HG03064 (cell line): ENCODE measurements at regions not wholly inside any gene's neighbourhood (a gene's known extent, or its start where the extent isn't known, plus 50 kb on each side); places are given as distances from the start of the nearest gene placed in this dataset.

Experiments
- ATAC-seq: cut with Tn5 transposase; IDR thresholded peaks from one replicate; pipeline ENCODE4 v1.9.1; 2021; ENCODE audit warnings: low read depth; ENCODE audit not compliant: unreplicated experiment

DNA sequence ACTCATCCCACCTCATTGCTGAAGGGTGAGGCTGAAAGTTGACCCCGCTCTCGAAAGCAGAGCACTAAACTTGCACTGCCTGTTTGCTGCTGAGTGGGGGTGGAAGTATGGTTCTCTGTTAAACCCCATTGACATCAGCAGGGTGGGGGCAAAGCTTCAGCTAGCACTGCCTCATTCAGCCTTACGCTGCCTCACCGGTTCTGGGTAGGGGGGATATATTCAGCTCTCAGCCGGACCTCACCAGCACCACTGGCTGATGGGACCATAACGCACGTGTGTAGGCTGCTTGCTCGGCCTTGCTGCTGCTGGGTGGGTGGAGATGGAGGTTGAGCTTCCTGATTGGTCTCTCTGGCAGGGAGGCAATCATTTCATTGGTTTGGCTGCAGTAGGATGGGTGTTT lies 265.7 kb upstream of the RTL1 start:
- ATAC-seq = no peak

- no peak for ATAC-seq
Measured at GRCh38 chr14:101171650-101172049, 268.1 kb upstream of the RTL1 start.

DNA sequence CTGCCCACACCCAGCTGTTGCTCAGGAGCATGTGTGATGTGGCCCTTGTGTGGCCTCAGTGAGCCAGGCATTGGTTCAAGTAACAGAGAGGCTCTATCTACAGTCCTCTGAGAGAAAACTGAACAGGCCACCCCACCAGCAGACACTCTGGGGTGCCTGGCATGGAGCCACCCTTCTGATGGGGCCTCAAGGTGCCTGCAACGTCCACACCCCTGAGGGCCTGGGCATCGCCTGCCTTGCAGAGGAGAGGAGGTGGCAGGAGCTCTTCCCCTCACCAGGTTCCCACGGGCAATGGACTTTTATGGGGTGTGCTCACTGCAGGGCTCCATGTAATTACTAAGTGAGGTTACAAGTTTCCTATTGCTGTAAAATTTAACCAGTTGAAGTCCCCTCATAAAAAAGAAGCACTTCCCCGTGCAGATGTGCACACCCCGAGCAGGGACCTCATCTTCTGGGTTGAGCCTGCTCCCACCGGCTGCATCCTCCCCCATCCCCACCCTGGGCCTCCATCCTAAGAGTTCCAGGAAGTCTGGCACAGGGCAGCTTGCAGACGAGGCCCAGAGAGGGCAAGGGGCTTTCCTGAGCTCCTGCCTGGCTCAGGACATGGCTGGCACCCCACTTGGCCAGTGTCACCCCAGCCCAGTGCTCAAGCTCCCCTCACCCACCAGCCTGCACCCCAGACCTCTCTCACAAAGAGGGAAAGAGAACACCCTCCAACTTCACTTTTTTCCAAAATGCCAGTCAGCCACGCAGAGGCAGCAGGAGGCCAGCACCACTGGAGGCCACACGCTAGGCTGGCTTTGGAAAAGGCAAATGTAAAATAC lies 270.4 kb upstream of the RTL1 start:
- no peak for ATAC-seq

- ATAC-seq = no peak
Measured at GRCh38 chr14:101174522-101174838, 271.0 kb upstream of the RTL1 start.

- ATAC-seq = no peak
Measured at GRCh38 chr14:101174980-101175606, 271.6 kb upstream of the RTL1 start.

DNA sequence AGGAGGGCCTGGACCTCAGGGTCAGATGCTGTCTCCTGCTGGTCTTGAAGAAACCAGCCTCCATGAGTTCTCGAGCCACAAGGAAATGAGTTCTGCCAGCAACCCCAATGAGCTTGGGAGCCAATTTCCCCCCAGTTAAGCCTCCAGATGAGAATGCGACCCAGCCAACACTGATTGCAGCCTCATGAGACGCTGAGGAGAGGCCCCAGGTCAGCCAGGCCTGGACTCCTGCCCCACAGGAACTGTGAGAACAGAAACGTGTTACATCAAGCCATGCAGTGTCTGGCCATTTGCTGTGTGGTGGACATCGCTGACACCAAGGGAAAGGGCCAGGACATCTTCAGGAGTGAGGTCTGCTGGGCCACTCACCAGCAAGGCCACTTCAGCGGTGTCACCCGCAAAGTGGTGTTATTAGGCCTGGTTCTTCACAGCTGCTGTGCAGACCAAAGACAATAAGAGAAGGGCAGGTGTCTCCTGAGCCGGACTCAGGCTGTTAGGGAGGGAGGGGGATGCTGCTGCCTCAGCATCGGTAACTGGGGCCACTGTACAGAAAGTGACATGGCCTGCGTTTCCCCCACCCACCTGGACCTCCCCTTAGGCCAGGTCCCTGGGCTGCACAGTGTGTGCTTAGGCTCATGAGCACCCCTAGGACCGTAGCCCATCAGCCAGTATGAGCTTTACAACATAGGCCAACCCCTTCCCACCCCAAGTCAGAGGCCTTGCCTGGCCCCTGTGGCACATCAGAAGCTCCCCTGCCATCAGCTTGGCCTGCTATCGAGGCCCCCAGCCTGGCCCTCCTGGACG lies 272.4 kb upstream of the RTL1 start:
- no peak for ATAC-seq

DNA sequence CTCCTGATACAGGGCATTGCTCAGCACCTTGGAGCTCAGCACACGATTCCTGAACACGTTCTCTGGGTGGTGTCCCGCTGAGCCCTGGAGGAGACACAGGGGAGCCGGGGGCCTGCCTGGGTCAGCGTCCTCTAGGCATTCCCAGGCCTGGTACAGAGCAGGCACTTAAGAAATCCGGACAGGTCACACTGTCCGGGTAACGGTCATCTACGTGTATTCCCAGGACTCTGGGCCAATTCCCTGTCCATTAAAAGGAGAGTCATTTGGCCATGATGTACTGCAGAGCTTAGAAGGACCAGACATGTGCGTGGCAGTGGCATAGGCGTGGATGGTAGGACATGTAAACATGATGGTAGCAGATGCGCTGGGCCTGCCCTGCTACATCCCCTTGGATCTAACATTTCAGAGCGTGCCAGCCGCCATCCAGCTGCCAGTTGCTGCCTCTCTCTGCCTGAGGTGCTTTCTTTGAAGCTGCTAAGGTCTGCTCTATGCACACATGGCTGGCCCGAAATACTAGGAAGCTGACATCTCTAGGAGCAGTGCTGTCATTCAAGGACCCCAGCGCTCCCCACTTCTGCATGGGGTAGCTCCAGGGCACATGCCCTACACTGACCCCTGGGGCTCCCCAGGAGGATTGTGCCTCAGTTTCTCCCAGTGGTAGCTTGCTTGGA lies 273.1 kb upstream of the RTL1 start:
- ATAC-seq = no peak

- no peak for ATAC-seq
Measured at GRCh38 chr14:101177301-101177971, 273.9 kb upstream of the RTL1 start.

DNA sequence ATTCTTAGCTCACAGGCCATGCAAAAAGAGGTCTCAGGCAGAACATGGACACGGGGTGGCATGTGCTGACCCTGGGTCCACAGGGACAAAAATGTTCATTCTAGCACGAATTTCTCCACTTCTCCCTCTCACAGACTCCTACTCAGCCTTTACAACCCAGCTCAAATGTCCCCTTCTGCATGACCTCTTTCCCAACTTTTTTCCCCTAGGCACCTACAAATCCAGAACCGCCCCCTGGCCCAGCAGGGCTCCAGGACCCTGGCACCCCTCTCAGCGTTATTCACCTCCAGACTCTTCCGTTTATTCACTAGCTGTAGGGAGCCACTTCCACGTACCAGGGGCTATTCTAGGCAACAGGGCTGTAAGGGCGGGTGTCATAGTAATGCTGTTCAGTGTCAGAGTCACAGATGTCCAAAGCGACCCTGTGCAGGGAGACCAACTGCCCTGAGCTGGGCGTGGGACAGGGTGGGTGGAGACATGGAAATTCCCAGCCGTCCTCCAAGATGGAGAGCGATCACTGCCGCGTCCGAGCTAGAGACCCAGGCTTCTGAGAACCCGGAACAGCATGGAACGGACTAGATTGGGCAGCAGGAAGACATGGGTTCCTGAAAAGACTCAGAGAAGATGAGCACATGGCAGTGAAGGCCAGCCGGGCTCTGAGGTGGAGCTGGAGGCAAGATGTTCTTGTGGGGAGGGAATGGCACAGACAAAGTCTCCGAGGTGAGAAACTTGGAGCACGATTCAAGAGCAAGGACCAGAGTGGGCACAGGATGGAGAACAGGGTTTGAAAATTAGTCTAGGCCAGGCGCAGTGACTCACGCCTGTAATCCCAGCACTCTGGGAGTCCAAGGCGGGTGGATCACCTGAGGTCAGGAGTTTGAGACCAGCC lies 274.9 kb upstream of the RTL1 start:
- no peak for ATAC-seq

DNA sequence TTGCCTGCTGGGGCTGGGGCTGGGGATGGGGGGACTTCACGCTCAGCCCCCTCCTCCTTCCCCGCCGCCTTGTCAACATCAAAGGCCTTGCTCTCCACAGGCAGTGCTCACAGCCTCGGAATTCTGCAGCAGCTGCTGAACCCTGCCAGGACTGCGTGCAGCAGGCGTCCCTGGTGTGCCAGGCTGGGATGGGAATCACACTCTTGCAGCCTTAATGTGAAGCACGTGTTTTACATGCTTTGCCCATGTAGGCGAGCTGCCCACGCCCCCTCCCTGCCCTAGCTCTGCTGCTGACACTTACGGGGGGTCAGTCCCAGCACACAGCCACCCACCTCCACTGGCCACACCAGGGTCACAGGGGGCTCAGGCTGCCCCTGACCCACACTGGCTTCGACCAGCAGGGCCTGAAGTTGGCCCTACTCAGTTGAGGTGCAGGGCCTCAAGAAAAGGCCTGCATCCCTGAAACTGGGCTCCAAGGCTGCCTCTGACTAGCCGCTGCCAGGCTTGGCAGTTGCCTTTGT lies 276.2 kb upstream of the RTL1 start:
- ATAC-seq = no peak

GRCh38 chr14:101181446-101182313 lies 278.2 kb upstream of the RTL1 start:
- no peak for ATAC-seq

GRCh38 chr14:101182476-101182875 lies 279.0 kb upstream of the RTL1 start:
- ATAC-seq = no peak

GRCh38 chr14:101183376-101184103 lies 280.0 kb upstream of the RTL1 start:
- ATAC-seq = no peak

DNA sequence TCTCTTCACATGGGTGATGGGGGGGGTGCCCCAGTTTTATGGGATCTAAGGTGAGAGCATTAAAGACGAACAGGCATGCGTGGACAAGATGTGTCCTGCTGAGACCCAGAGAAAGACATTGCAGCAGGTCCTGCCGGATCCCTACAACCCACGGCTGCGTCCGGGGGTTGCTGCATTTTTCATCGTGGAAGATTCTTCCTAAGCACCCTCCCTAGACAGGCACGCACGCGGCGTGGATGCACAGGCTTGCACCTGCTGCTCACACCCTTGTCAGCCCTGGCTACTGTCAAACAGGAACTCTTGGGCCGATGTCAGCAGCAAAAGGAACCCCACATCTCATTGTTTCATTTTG lies 280.6 kb upstream of the RTL1 start:
- no peak for ATAC-seq

DNA sequence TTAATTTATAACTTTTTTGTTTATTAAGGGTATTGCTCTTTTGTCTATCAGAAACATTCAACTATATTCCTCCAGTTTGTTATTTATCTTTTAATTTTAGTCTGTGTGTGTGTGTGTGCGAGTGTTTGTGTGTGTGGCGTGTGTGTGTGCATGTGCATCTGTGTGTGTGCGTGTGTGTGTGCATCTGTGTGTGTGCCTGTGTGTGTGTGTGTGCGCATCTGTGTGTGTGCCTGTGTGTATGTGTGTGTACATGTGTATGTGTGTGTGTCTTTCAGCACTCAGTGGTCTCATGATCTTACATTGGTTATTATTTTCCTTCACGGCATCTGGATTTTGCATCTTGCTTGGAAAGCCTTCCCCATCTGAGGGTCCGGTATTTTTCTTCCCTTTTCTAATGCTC lies 281.1 kb upstream of the RTL1 start:
- ATAC-seq = no peak

GRCh38 chr14:101185073-101185835 lies 281.7 kb upstream of the RTL1 start:
- no peak for ATAC-seq

DNA sequence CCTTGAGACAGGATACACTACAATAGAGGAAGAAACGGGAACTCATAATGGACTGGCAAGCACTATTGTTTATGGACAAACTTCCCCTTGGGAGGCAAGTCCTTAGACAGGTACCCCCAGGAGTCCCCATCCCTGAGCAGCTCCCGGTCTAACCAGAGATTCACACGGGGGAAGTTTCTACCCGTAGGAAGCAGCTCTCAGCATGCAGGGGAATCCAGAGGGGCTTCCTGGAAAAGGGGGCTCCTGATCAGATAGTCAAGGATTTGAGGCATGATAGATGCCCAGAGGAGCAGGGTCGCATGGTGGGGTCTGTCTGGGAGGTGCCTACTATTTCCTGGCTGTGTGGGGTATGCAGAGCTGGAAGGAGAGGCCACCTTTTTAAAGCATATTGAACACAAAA lies 282.4 kb upstream of the RTL1 start:
- ATAC-seq = no peak
